Gastrocnemius medialis (tissue), 4 donors: ENCODE measurements at regions not wholly inside any gene's neighbourhood (a gene's known extent, or its start where the extent isn't known, plus 50 kb on each side); places are given as distances from the start of the nearest gene placed in this dataset.

ENCODE experiments used
- ATAC-seq, 2 donors: fragments of 150-250 bp; one replicate each; pipeline ENCODE4 v1.9.1; 2016
- DNase-seq, 2 donors: peaks; one replicate each; pipeline ENCODE4 v3.0.0-alpha.2; 2019
- H3K27ac ChIP-seq, 4 donors: fragments of 200-600 bp; sonication (generic); 1 replicate in 1 of 4; 2 replicates in 3 of 4; pipeline ENCODE4 v1.5.1; 2016 to 2018; ENCODE audit warnings: mild to moderate bottlenecking in 2 of 4, moderate library complexity in 1 of 4
- H3K27me3 ChIP-seq, 3 donors: fragments of 200-600 bp; sonication (generic) in 2 of 3; 1 replicate in 1 of 3; 2 replicates in 2 of 3; pipeline versions ENCODE4 v1.5.1 to v1.6.0; 2016 to 2019; ENCODE audit warnings: mild to moderate bottlenecking in 1 of 3, moderate library complexity in 1 of 3
- H3K36me3 ChIP-seq, 2 donors: fragments of 200-600 bp; sonication (generic) in 1 of 2; one replicate each; pipeline ENCODE4 v1.5.1; 2017 to 2018
- H3K4me1 ChIP-seq, 2 donors: fragments of 200-600 bp; sonication (generic) in 1 of 2; one replicate each; pipeline ENCODE4 v1.5.1; 2016 to 2017; ENCODE audit warnings: mild to moderate bottlenecking in 2 of 2
- H3K4me3 ChIP-seq, 4 donors: fragments of 200-600 bp; sonication (generic) in 3 of 4; 1 replicate in 1 of 4; 2 replicates in 3 of 4; pipeline ENCODE4 v1.5.1; 2016 to 2019; ENCODE audit warnings: mild to moderate bottlenecking in 2 of 4
- H3K9me3 ChIP-seq, 3 donors: fragments of 200-600 bp; sonication (generic) in 2 of 3; 1 replicate in 1 of 3; 2 replicates in 2 of 3; pipeline ENCODE4 v1.5.1; 2016 to 2019
- POLR2A ChIP-seq, 2 donors: fragments of 450-650 bp; IDR thresholded peaks; one replicate each; pipeline ENCODE4 v1.6.1; 2017; ENCODE audit warnings: antibody characterized with exemption in 2 of 2, mild to moderate bottlenecking in 2 of 2, moderate library complexity in 2 of 2
- in situ Hi-C, 4 donors: fragments of 200-750 bp; cut with MboI; loops; one replicate each; pipeline versions ENCODE4 v1.15.0 to v1.8.0; 2017; ENCODE audit warnings: low sequenced_read_pairs in 4 of 4
- intact Hi-C: fragments of 100-400 bp; cut with DNase I; formaldehyde crosslinking; loops from one replicate; pipeline ENCODE4 v1.15.1; 2023; ENCODE audit warnings: low total_unique reads
- TF ChIP-seq, protein P1 (sequence below), 5 experiments: fragments of 450-650 bp in 3 of 5; fragments of 200-600 bp in 2 of 5; sonication (generic) in 2 of 5; IDR thresholded peaks in 4 of 5; conservative IDR thresholded peaks in 1 of 5; 1 replicate in 4 of 5; 2 replicates in 1 of 5; pipeline ENCODE4 v1.5.1; 2016 to 2019; ENCODE audit warnings: antibody characterized with exemption in 5 of 5, mild to moderate bottlenecking in 3 of 5, moderate library complexity in 3 of 5

DNA sequence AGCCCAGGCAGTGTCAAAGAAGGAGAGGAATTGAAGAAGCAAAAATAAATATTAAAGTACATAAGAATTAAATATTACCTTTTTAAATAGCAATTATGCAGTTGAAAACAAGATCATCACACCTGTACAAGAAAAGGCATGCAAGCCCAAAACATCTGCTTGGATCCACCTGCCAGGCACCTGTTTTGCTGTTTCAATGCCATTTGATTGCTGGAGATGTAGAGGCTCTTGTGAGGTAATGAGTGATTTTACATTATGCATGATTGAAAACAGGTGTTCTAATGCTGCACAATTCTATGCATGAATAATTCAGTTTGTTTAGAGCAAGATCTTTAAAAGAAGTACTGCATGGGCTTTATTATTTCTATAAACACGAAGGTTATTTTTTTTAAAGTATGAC is 700.6 kb upstream of the ZEB2 start:
- no peak for TF ChIP-seq POLR2A (IDR thresholded peaks at IDR 0.05)
- TF ChIP-seq, protein P1, sequence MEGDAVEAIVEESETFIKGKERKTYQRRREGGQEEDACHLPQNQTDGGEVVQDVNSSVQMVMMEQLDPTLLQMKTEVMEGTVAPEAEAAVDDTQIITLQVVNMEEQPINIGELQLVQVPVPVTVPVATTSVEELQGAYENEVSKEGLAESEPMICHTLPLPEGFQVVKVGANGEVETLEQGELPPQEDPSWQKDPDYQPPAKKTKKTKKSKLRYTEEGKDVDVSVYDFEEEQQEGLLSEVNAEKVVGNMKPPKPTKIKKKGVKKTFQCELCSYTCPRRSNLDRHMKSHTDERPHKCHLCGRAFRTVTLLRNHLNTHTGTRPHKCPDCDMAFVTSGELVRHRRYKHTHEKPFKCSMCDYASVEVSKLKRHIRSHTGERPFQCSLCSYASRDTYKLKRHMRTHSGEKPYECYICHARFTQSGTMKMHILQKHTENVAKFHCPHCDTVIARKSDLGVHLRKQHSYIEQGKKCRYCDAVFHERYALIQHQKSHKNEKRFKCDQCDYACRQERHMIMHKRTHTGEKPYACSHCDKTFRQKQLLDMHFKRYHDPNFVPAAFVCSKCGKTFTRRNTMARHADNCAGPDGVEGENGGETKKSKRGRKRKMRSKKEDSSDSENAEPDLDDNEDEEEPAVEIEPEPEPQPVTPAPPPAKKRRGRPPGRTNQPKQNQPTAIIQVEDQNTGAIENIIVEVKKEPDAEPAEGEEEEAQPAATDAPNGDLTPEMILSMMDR (IDR thresholded peaks at IDR 0.05 in 4 of 5, conservative IDR thresholded peaks at IDR 0.05 in 1 of 5) = no peak
- no peak overlapping the region for H3K27ac ChIP-seq
- H3K9me3 ChIP-seq = no peaks in the 10 kb centered on the region
- DNase-seq = no peak
- ATAC-seq = no peak
- intact Hi-C loops = no loop called here
- no peaks in the 10 kb centered on the region for H3K27me3 ChIP-seq
- H3K4me1 ChIP-seq = no peaks in the 10 kb centered on the region
- no peak overlapping the region for H3K4me3 ChIP-seq
- no peaks in the 10 kb centered on the region for H3K36me3 ChIP-seq
- in situ Hi-C loops = no loop called here

DNA sequence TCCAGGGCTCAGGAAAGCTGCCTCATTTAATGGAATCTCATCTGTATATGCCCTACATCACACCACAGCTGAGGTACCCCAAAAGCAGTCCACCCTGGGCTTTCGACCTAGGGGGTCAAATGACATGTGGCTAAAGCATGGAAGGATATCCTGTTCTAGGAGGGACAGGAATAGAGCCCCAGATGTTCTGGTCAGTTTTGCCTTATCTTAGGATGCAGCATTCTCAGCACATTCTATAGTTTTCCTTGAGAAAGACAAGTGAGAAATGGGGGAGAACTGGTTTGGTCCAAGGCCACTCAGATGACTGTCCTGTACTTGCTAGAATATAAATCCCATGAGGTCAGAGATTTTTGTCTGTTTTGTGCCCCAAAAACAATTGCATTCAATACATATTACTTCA is 688.0 kb upstream of the ZEB2 start:
- ATAC-seq = no peak
- no peak for DNase-seq
- TF ChIP-seq, protein P1 (IDR thresholded peaks at IDR 0.05 in 4 of 5, conservative IDR thresholded peaks at IDR 0.05 in 1 of 5) = no peak
- Histone ChIP-seq H3K4me1 (no peaks in the 10 kb centered on the region), H3K9me3 (no peaks in the 10 kb centered on the region), H3K27me3 (no peaks in the 10 kb centered on the region), H3K36me3 (no peaks in the 10 kb centered on the region), H3K27ac (no peak overlapping the region), H3K4me3 (no peak overlapping the region)
- in situ Hi-C loops (no loop called here), intact Hi-C loops (no loop called here)

DNA sequence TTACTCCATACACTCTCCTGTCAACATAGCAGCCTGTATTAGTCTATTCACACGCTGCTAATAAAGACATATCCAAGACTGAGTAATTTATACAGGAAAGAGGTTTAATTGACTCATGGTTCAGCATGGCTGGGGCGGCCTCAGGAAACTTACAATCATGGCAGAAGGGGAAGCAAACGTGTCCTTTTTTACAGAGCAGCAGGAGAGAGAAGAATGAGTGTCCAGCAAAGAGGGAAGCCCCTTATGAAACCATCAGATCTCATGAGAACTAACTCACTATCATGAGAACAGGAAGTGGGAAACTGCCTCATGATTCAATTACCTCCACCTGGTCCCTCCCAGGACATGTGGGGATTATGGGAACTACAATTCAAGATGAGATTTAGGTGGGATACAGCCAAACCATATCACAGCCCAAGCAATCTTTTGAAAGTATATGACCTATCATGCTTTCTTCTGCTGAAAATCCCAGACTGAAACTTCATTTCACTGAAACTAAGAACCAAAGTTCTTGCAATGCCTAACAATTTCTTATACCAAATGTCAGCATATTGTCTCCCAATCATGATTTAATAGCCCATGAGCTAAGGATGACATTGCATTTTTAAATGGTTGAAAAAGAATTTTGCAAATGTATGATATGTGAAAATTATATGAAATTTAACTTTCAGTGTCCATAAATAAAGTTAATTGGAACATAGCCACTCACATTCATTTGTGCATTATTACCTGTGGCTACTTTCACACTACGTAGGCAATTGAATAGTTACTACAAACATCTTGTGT is 686.8 kb upstream of the ZEB2 start:
- no peaks in the 10 kb centered on the region for H3K27me3 ChIP-seq
- no peak overlapping the region for H3K27ac ChIP-seq
- H3K9me3 ChIP-seq = no peaks in the 10 kb centered on the region
- DNase-seq (no peak), ATAC-seq (no peak)
- intact Hi-C loops (no loop called here), in situ Hi-C loops (no loop called here)
- H3K4me1 ChIP-seq = no peaks in the 10 kb centered on the region
- TF ChIP-seq POLR2A (IDR thresholded peaks at IDR 0.05) = no peak
- TF ChIP-seq, protein P1 (IDR thresholded peaks at IDR 0.05 in 4 of 5, conservative IDR thresholded peaks at IDR 0.05 in 1 of 5) = no peak
- no peak overlapping the region for H3K4me3 ChIP-seq
- no peaks in the 10 kb centered on the region for H3K36me3 ChIP-seq

DNA sequence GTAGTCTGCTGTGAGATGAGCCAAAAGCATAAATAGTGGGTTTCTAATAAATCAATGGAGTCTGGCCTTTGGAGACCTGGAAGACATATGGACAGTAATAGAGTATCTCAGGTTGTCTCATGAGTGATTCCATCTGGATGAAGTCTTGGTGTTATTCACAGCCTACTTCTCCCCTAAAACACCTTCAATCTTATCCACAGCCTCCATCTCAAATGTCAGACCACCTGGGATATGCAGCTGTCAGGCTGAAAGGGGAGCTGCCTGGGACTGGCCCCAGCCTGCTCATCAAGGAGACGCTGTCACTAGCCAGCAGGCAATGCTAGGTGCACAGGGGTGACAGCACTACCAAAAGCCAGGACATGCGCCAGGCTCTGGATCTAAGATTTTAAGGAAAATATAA is 684.0 kb upstream of the ZEB2 start:
- Histone ChIP-seq H3K27me3 (no peaks in the 10 kb centered on the region), H3K9me3 (no peaks in the 10 kb centered on the region), H3K27ac (no peak overlapping the region), H3K36me3 (no peaks in the 10 kb centered on the region), H3K4me1 (no peaks in the 10 kb centered on the region), H3K4me3 (no peak overlapping the region)
- TF ChIP-seq, protein P1 (IDR thresholded peaks at IDR 0.05 in 4 of 5, conservative IDR thresholded peaks at IDR 0.05 in 1 of 5) = no peak
- no peak for TF ChIP-seq POLR2A (IDR thresholded peaks at IDR 0.05)
- DNase-seq = no peak
- intact Hi-C loops = no loop called here
- no peak for ATAC-seq
- in situ Hi-C loops = no loop called here
